A549 (cell line): ENCODE measurements at regions not wholly inside any gene's neighbourhood (a gene's known extent, or its start where the extent isn't known, plus 50 kb on each side); places are given as distances from the start of the nearest gene placed in this dataset.

Experiments
- TP53 ChIP-seq: fragments of 250-450 bp; sonication (Bioruptor Pico); IDR thresholded peaks from 2 replicates; pipeline ENCODE4 v1.5.0; 2021; ENCODE audit warnings: mild to moderate bottlenecking, moderate library complexity
- ZSCAN20 ChIP-seq: fragments of 250-450 bp; sonication (Bioruptor Pico); IDR thresholded peaks from 2 replicates; pipeline ENCODE4 v1.8.0; 2022; ENCODE audit warnings: mild to moderate bottlenecking, moderate library complexity
- TF ChIP-seq, protein P1 (sequence below): fragments of >200 bp; sonication (Bioruptor Twin); formaldehyde crosslinking; IDR thresholded peaks from 3 replicates; pipeline ENCODE4 v1.5.1; 2016

- TF ChIP-seq TP53 (CRISPR knock-in tag) (no peak), ZSCAN20 (no peak)
- TF ChIP-seq, protein P1, sequence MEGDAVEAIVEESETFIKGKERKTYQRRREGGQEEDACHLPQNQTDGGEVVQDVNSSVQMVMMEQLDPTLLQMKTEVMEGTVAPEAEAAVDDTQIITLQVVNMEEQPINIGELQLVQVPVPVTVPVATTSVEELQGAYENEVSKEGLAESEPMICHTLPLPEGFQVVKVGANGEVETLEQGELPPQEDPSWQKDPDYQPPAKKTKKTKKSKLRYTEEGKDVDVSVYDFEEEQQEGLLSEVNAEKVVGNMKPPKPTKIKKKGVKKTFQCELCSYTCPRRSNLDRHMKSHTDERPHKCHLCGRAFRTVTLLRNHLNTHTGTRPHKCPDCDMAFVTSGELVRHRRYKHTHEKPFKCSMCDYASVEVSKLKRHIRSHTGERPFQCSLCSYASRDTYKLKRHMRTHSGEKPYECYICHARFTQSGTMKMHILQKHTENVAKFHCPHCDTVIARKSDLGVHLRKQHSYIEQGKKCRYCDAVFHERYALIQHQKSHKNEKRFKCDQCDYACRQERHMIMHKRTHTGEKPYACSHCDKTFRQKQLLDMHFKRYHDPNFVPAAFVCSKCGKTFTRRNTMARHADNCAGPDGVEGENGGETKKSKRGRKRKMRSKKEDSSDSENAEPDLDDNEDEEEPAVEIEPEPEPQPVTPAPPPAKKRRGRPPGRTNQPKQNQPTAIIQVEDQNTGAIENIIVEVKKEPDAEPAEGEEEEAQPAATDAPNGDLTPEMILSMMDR: no peak
These were observed 462.1 kb downstream of the TBC1D32 start for GRCh38 chr6:120872262-120872578.
